GM19463 (cell line): ENCODE measurements at regions not wholly inside any gene's neighbourhood (a gene's known extent, or its start where the extent isn't known, plus 50 kb on each side); places are given as distances from the start of the nearest gene placed in this dataset.
"Not testable (repeated sequence)": the region's sequence is repeated elsewhere in the genome, so short reads cannot be mapped to it uniquely, and the experiment has no call there.

Experiments
- ATAC-seq: cut with Tn5 transposase; IDR thresholded peaks from one replicate; pipeline ENCODE4 v1.9.1; 2021; ENCODE audit warnings: mild to moderate bottlenecking, moderate library complexity; ENCODE audit not compliant: unreplicated experiment

GRCh38 chr21:10424887-10425145 is 96.6 kb upstream of the TPTE start:
- ATAC-seq: not testable (repeated sequence)

DNA sequence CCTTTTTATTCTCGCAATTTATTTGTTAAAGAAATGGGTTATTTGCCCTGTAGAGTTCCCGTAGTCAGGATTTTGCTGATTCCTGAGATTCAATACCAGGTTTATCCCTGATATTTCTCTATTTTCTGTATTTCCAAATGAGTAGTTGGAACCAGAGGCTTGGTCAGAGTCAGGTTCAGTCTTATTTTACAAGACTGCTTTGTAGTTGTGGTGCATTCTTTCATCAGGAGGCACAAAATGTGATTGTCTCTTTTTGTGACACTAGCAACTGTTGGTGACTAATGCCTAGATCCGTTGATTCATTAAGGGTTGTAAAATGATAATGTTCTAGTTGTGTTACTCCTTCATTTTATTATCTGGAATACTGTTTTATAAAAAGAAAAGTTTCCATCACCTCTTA is 95.5 kb upstream of the TPTE start:
- ATAC-seq: no peak

GRCh38 chr21:10426812-10427211 is 94.6 kb upstream of the TPTE start:
- not testable (repeated sequence) for ATAC-seq

GRCh38 chr21:10427277-10427676 is 94.1 kb upstream of the TPTE start:
- not testable (repeated sequence) for ATAC-seq

- ATAC-seq: not testable (repeated sequence)
These were observed 92.3 kb upstream of the TPTE start for GRCh38 chr21:10428981-10429534.

DNA sequence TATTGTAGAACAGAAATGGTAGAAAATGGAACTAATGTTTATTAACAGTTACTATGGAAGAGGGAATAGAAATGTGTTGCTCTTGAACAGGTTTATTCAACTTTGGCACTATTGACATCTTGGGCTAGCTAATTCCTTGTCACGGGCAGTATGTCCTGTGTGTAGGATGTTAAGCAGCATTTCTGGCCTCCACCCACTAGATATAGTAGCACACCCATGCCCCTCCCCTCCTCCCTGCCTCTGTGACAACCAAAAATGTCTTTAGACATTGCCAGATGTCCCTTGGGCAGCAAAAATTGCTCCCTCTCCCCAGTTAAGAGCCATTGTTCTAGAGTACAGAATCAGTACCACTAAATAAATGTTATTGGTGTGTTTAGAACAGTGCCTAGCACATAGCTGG is 91.4 kb upstream of the TPTE start:
- no peak for ATAC-seq

- not testable (repeated sequence) for ATAC-seq
These were observed 89.4 kb upstream of the TPTE start for GRCh38 chr21:10431995-10432394.

- not testable (repeated sequence) for ATAC-seq
These were observed 88.9 kb upstream of the TPTE start for GRCh38 chr21:10432456-10432855.

GRCh38 chr21:10437977-10438376 is 83.4 kb upstream of the TPTE start:
- not testable (repeated sequence) for ATAC-seq

- ATAC-seq: not testable (repeated sequence)
These were observed 80.7 kb upstream of the TPTE start for GRCh38 chr21:10440639-10441038.

GRCh38 chr21:10442018-10442417 is 79.4 kb upstream of the TPTE start:
- ATAC-seq: not testable (repeated sequence)

GRCh38 chr21:10445685-10446084 is 75.7 kb upstream of the TPTE start:
- ATAC-seq: not testable (repeated sequence)

DNA sequence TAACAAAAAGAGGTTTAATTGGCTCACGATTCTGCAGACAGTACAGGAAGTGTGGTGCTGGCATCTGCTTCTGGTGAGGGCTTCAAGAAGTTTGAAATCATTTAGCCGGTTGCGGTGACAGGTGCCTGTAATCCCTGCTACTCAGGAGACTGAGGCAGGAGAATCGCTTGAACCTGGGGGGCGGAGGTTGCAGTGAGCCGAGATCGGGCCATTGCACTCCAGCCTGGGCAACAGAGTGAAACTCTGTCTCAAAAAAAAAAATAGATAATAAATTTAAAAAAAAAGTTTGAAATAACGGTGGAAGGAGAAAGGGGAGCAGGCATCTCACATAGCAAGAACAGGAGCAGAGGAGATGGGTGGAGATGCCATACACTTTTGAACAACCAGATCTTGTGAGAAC is 71.9 kb upstream of the TPTE start:
- not testable (repeated sequence) for ATAC-seq

DNA sequence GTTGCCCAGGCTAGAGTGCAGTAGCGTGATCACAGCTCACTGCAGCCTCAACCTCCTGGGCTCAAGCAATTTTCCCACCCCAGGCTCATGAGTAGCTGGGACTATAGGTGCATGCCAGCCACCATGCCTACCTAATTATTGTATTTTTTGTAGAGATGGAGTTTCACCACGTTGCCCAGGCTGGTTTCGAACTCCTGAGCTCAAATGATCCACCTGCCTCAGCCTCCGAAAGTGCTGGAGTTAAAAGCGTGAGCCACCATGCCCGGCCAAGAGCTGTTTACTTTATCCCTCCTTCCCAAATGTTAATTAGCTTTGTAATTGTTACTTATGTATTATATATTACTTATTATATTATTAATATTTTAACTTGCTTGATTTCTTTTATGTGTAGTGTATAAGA is 70.1 kb upstream of the TPTE start:
- ATAC-seq: not testable (repeated sequence)

GRCh38 chr21:10457765-10458164 is 63.6 kb upstream of the TPTE start:
- ATAC-seq: not testable (repeated sequence)

DNA sequence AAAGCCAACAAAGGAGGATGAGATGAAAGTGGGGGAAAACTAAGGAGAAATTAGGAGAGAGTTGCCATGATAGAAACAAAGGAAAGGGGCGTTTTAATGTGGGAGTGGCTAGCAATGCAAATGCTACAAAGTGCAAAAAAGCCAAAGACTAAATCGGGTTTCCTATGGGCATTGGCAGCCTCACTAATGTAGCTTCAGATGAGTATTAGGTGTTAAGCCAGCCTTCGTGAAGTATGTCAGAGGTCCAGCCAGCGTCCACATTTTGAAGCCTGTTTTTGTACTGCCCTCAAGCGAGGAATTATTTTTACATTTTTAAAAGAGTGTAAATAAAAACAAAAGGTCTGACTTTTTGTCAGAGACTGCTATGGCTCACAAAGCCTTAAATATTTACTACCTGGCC is 60.4 kb upstream of the TPTE start:
- ATAC-seq: not testable (repeated sequence)

GRCh38 chr21:10461445-10461844 is 59.9 kb upstream of the TPTE start:
- not testable (repeated sequence) for ATAC-seq

- ATAC-seq: no peak
These were observed 58.2 kb upstream of the TPTE start for GRCh38 chr21:10463156-10463555.

DNA sequence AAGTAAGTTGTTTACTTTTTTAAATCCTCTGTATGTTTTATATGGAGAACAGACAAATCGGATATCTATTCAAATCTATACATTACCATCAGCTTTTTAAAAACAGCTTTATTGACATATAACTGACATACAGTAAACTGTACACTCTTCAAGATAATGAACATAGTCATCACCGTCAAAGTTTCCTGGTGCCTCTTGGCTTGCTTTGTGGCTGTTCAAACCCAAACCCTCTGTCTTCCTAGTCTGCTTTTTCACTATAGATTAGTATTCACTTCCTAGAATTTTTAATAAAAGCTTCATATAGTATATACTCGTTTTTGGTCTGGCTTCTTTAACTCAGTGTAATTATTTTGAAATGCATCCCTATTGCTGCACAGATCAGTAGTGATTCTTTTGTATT is 56.4 kb upstream of the TPTE start:
- ATAC-seq: no peak

- ATAC-seq: not testable (repeated sequence)
These were observed 55.8 kb upstream of the TPTE start for GRCh38 chr21:10465524-10466110.

DNA sequence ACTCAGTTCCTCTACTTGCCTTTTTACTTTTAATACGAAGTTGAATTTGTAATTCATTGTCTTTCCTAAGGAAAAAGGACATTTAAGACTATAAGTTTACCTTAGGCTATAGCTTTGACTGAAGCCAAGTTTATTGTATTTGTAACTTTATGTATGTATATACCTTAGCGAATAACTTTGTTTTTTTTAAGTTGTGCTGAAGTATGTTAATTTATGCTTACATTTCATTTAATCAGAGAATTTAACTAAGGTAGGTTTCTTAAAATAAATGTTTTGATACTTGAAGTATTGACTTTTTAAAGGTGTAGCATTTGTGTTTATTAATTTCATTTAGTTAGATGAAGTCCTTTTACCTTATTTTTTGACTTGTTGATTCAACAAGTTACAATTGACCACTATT is 55.2 kb upstream of the TPTE start:
- ATAC-seq: no peak
